ENCODE measurements at regions not wholly inside any gene's neighbourhood (a gene's known extent, or its start where the extent isn't known, plus 50 kb on each side); places are given as distances from the start of the nearest gene placed in this dataset.
"Not testable (repeated sequence)": the region's sequence is repeated elsewhere in the genome, so short reads cannot be mapped to it uniquely, and the experiment has no call there.

DNA sequence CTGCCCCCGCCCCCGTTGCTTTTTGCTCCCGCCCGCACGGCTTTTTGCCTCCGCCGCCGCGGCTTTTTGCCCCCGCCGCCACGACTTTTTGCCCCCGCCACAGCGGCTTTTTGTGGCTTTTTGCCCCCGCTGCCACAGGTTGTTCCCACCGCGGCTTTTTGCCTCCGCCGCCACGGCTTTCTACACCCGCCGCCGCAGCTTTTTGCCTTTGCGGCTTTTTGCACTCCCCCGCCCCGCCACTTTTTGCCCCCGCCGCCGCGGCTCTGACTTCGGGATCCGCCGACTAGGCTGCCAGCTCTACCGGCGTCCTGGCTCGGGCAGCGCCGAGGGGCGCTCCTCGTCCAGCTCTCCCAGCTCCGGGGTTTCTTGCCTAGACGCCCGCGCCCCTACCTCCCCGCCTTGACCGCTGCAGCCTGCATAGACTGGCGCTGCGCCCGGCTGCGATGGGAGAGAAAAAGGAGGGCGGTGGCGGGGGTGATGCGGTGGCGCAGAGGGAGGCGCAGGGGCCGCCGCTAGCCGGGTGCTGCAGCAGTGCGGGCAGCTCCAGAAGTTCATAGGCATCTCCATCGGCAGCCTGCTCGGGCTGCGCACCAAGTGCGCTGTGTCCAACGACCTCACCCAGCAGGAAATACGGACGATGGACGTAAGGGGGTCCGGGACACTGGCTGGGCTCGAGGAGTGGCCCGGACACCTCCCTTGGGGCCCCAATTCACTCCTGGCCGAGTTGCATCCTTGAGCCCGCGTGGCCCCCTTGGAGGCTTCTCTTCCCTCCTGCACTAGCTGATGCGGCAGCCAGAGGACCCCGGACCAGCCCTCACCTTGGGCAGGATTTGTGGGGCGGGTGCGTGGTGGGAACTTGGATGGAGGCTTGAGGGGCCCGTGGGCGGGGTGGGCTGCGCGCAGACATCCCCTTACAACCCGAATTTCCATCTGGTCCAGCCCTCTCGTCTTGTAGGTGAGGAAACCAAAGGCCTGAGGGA, 555.7 kb downstream of the TP53TG3F start:
- not testable (repeated sequence) for TF ChIP-seq POLR2A, CTCF (IDR thresholded peaks at IDR 0.05)
